Keratinocyte (primary cell): ENCODE measurements at regions not wholly inside any gene's neighbourhood (a gene's known extent, or its start where the extent isn't known, plus 50 kb on each side); places are given as distances from the start of the nearest gene placed in this dataset.

Experiments used
- DNase-seq: peaks from one replicate; pipeline ENCODE4 v3.0.0-alpha.2; 2011; ENCODE audit warnings: low read depth, missing footprints, low spot score
- FAIRE-seq: peaks from 2 replicates; lab custom pipeline; 2011; peaks lifted over from hg19 to GRCh38; lab: Jason Lieb, UNC
- H2AFZ ChIP-seq: 2 replicates; pipeline ENCODE4 v1.6.0; 2012; ENCODE audit warnings: low read length, control low read depth, inconsistent platforms; ENCODE audit not compliant: control insufficient read depth
- H3K27ac ChIP-seq: 2 replicates; pipeline ENCODE4 v1.5.1; 2011; ENCODE audit warnings: low read length; ENCODE audit not compliant: control insufficient read depth, insufficient read depth
- H3K27me3 ChIP-seq: 3 replicates; pipeline ENCODE4 v1.6.0; 2011; ENCODE audit warnings: low read length; ENCODE audit not compliant: control insufficient read depth, insufficient read depth; ENCODE audit errors: extremely low read depth
- H3K36me3 ChIP-seq, 2 experiments: 2 replicates in 1 of 2; 3 replicates in 1 of 2; pipeline ENCODE4 v1.5.1; 2011; ENCODE audit warnings: low read length in 2 of 2, mild to moderate bottlenecking in 1 of 2; ENCODE audit not compliant: control insufficient read depth in 2 of 2, insufficient read depth in 2 of 2; ENCODE audit errors: extremely low read depth in 1 of 2
- H3K4me1 ChIP-seq: 3 replicates; pipeline ENCODE4 v1.5.1; 2011; ENCODE audit warnings: low read length; ENCODE audit not compliant: control insufficient read depth, insufficient read depth; ENCODE audit errors: extremely low read depth
- H3K4me2 ChIP-seq: 3 replicates; pipeline ENCODE4 v1.6.0; 2011; ENCODE audit warnings: low read depth, low read length; ENCODE audit not compliant: control insufficient read depth, insufficient read depth; ENCODE audit errors: extremely low read depth
- H3K4me3 ChIP-seq, 3 experiments: fragments of 200-600 bp in 1 of 3; sonication (generic) in 1 of 3; 2 replicates in 2 of 3; 3 replicates in 1 of 3; pipeline ENCODE4 v1.5.1; 2011 to 2016; ENCODE audit warnings: low read length in 3 of 3, mild to moderate bottlenecking in 3 of 3, control low read depth in 2 of 3, inconsistent platforms in 1 of 3, low read depth in 1 of 3, mixed read lengths in 1 of 3, mixed run types in 1 of 3, moderate library complexity in 1 of 3; ENCODE audit not compliant: control insufficient read depth in 2 of 3, insufficient read depth in 2 of 3; ENCODE audit errors: extremely low read depth in 1 of 3
- H3K79me2 ChIP-seq: 2 replicates; pipeline ENCODE4 v1.6.0; 2012; ENCODE audit warnings: low read length; ENCODE audit not compliant: control insufficient read depth, insufficient read depth
- H3K9ac ChIP-seq: 3 replicates; pipeline ENCODE4 v1.6.0; 2011; ENCODE audit warnings: low read length; ENCODE audit not compliant: control insufficient read depth, insufficient read depth; ENCODE audit errors: extremely low read depth
- H3K9me1 ChIP-seq: 3 replicates; pipeline ENCODE4 v1.6.0; 2011; ENCODE audit warnings: low read length; ENCODE audit not compliant: control insufficient read depth, insufficient read depth; ENCODE audit errors: extremely low read depth
- H3K9me3 ChIP-seq: 2 replicates; pipeline ENCODE4 v1.5.1; 2012; ENCODE audit warnings: low read depth, low read length; ENCODE audit not compliant: control insufficient read depth
- H4K20me1 ChIP-seq: 3 replicates; pipeline ENCODE4 v1.6.0; 2011; ENCODE audit warnings: low read length; ENCODE audit not compliant: control insufficient read depth, insufficient read depth; ENCODE audit errors: extremely low read depth
- CTCF ChIP-seq, 3 experiments: IDR thresholded peaks in 1 of 3; conservative IDR thresholded peaks in 1 of 3; optimal IDR thresholded peaks in 1 of 3; 2 replicates in 2 of 3; 3 replicates in 1 of 3; pipeline versions ENCODE3 to v1.5.1; 2011; ENCODE audit warnings: low read length in 3 of 3, mild to moderate bottlenecking in 3 of 3, moderate library complexity in 2 of 3, control low read depth in 1 of 3, inconsistent platforms in 1 of 3; ENCODE audit not compliant: insufficient read depth in 2 of 3; ENCODE audit errors: extremely low read depth in 1 of 3
- EZH2 ChIP-seq: IDR thresholded peaks from one replicate; pipeline ENCODE4 v1.6.1; 2012; ENCODE audit warnings: inconsistent platforms, mild to moderate bottlenecking, low read length, moderate library complexity
- dilution Hi-C: fragments of 300-500 bp; cut with MboI; formaldehyde crosslinking; loops from one replicate; pipeline ENCODE4 v1.7.0; 2020; ENCODE audit warnings: low sequenced_read_pairs; ENCODE audit not compliant: extremely low pct_ligation_motif_present

GRCh38 chr22:49181942-49182341, 645.7 kb downstream of the BRD1 start:
- no peaks in the 10 kb centered on the region for H3K36me3 ChIP-seq
- no peak for FAIRE-seq
- H4K20me1 ChIP-seq, result no peaks in the 10 kb centered on the region
- DNase-seq, result no peak
- no peak overlapping the region for H3K27ac ChIP-seq
- TF ChIP-seq EZH2, result no peak
- no peak for TF ChIP-seq CTCF (optimal IDR thresholded peaks at IDR 0.05 in 1 of 3, IDR thresholded peaks at IDR 0.05 in 1 of 3, conservative IDR thresholded peaks at IDR 0.05 in 1 of 3; ENCODE audit: extremely low read depth in 1 of 3, insufficient read depth in 2 of 3, low read length in 3 of 3)
- no peaks in the 10 kb centered on the region for H3K4me1 ChIP-seq
- H3K4me3 ChIP-seq, result no peak overlapping the region
- dilution Hi-C loops, result no loop called here
- no peaks in the 10 kb centered on the region for H3K27me3 ChIP-seq
- H2AFZ ChIP-seq, result no peak overlapping the region
- no peak overlapping the region for H3K4me2 ChIP-seq
- peaks cover 38% of the 10 kb centered on the region for H3K9me3 ChIP-seq
- H3K79me2 ChIP-seq, result no peaks in the 10 kb centered on the region
- H3K9me1 ChIP-seq, result no peaks in the 10 kb centered on the region
- no peak overlapping the region for H3K9ac ChIP-seq

- FAIRE-seq, result no peak
- no peak for DNase-seq
- Histone ChIP-seq H3K79me2 (no peaks in the 10 kb centered on the region), H3K4me3 (no peak overlapping the region), H3K27ac (no peak overlapping the region), H3K9me3 (peaks cover 34% of the 10 kb centered on the region), H3K4me1 (no peaks in the 10 kb centered on the region), H4K20me1 (no peaks in the 10 kb centered on the region), H3K9me1 (no peaks in the 10 kb centered on the region), H2AFZ (no peak overlapping the region), H3K9ac (no peak overlapping the region), H3K4me2 (no peak overlapping the region), H3K36me3 (no peaks in the 10 kb centered on the region), H3K27me3 (no peaks in the 10 kb centered on the region)
- dilution Hi-C loops, result no loop called here
- TF ChIP-seq CTCF (optimal IDR thresholded peaks at IDR 0.05 in 1 of 3, IDR thresholded peaks at IDR 0.05 in 1 of 3, conservative IDR thresholded peaks at IDR 0.05 in 1 of 3; ENCODE audit: extremely low read depth in 1 of 3, insufficient read depth in 2 of 3, low read length in 3 of 3) (no peak), EZH2 (no peak)
Measured at GRCh38 chr22:49181431-49181830, 646.2 kb downstream of the BRD1 start.
